ENCODE measurements at regions not wholly inside any gene's neighbourhood (a gene's known extent, or its start where the extent isn't known, plus 50 kb on each side); places are given as distances from the start of the nearest gene placed in this dataset.
"Not testable (repeated sequence)": the region's sequence is repeated elsewhere in the genome, so short reads cannot be mapped to it uniquely, and the experiment has no call there.

GRCh38 chrX:87465757-87466156 is 51.8 kb upstream of the KLHL4 start:
- no CpG with 5 or more reads among the region's 23 CpGs for WGBS (ENCODE audit: insufficient coverage)
- DNase-seq: not testable (repeated sequence)

More at GRCh38 chrX:87465757-87466156, 51.8 kb upstream of the KLHL4 start:
- H3K4me3 ChIP-seq (ENCODE audit: low read length); H3K9me3 ChIP-seq (replicated peaks; ENCODE audit: control insufficient read depth, low read depth, low read length); H3K27ac ChIP-seq (ENCODE audit: low read length); H3K4me1 ChIP-seq (ENCODE audit: control insufficient read depth, insufficient read depth, low read length); H3K27me3 ChIP-seq (ENCODE audit: control insufficient read depth, insufficient read depth, low read length); H3K36me3 ChIP-seq (ENCODE audit: control insufficient read depth, insufficient read depth, low read length): not testable (repeated sequence)

All from muscle of leg (tissue), 3 donors.